H1 (cell line): ENCODE measurements at regions not wholly inside any gene's neighbourhood (a gene's known extent, or its start where the extent isn't known, plus 50 kb on each side); places are given as distances from the start of the nearest gene placed in this dataset.
A peak's percentile ranks its signal among the peaks of the same experiment; 100 is the strongest.

ENCODE experiments used
- CTCF ChIA-PET: fragments of 300-600 bp; sonication (Branson Sonifier 250); formaldehyde crosslinking; loops from one replicate; lab custom pipeline; 2021; ENCODE audit not compliant: partially characterized antibody; lab: Charles Lee
- POLR2A ChIA-PET: fragments of 300-600 bp; sonication (Branson Sonifier 250); formaldehyde crosslinking; loops from one replicate; lab custom pipeline; 2021; ENCODE audit warnings: inconsistent platforms; ENCODE audit not compliant: partially characterized antibody; lab: Charles Lee
- DNase-seq, 2 experiments: peaks; one replicate each; pipeline versions ENCODE4 v3.0.0 to v3.0.0-alpha.2; 2010 to 2022; ENCODE audit warnings: low spot score in 2 of 2, low read depth in 1 of 2, mixed read lengths in 1 of 2
- FAIRE-seq: peaks from 2 replicates; lab custom pipeline; 2011; peaks lifted over from hg19 to GRCh38; lab: Jason Lieb, UNC
- H2AFZ ChIP-seq: 2 replicates; pipeline ENCODE4 v1.8.1; 2012; ENCODE audit warnings: low read length, inconsistent platforms
- H2AK5ac ChIP-seq: 2 replicates; pipeline ENCODE4 v1.6.1; 2013; ENCODE audit warnings: low read depth, low read length
- H2BK120ac ChIP-seq: replicated peaks from 2 replicates; pipeline ENCODE3; 2013; ENCODE audit warnings: low read depth, low read length, inconsistent platforms
- H2BK12ac ChIP-seq: 2 replicates; pipeline ENCODE4 v1.6.1; 2013; ENCODE audit warnings: low read depth, low read length
- H2BK15ac ChIP-seq: 2 replicates; pipeline ENCODE4 v1.6.1; 2013; ENCODE audit warnings: low read length
- H2BK20ac ChIP-seq: 2 replicates; pipeline ENCODE4 v1.6.1; 2013; ENCODE audit warnings: low read length
- H2BK5ac ChIP-seq: 2 replicates; pipeline ENCODE4 v1.6.1; 2013; ENCODE audit warnings: low read depth, low read length
- H3K14ac ChIP-seq: 2 replicates; pipeline ENCODE4 v1.6.1; 2013; ENCODE audit warnings: inconsistent platforms; ENCODE audit not compliant: insufficient read length
- H3K18ac ChIP-seq: 2 replicates; pipeline ENCODE4 v1.6.1; 2013; ENCODE audit warnings: low read length; ENCODE audit errors: extremely low read depth
- H3K23ac ChIP-seq: 2 replicates; pipeline ENCODE4 v1.6.1; 2013; ENCODE audit warnings: inconsistent platforms; ENCODE audit not compliant: insufficient read length
- H3K23me2 ChIP-seq: 2 replicates; pipeline ENCODE4 v1.6.1; 2013; ENCODE audit warnings: low read depth, low read length
- H3K27ac ChIP-seq: 2 replicates; pipeline ENCODE4 v1.6.1; 2011; ENCODE audit warnings: low read depth, low read length, inconsistent platforms
- H3K27me3 ChIP-seq, 4 experiments: replicated peaks in 1 of 4; 1 replicate in 1 of 4; 2 replicates in 3 of 4; pipeline versions ENCODE4 v1.6.1 to v1.8.1; 2011 to 2013; ENCODE audit warnings: low read length in 3 of 4, mild to moderate bottlenecking in 3 of 4, inconsistent platforms in 2 of 4, mixed read lengths in 2 of 4, moderate library complexity in 1 of 4; ENCODE audit not compliant: control insufficient read depth in 3 of 4, insufficient read depth in 3 of 4; ENCODE audit errors: extremely low read depth in 1 of 4
- H3K36me3 ChIP-seq, 4 experiments: 2 replicates each; pipeline versions ENCODE4 v1.6.1 to v1.8.1; 2011 to 2013; ENCODE audit warnings: mild to moderate bottlenecking in 4 of 4, low read length in 3 of 4, moderate library complexity in 2 of 4, control low read depth in 1 of 4, inconsistent platforms in 1 of 4; ENCODE audit not compliant: insufficient read depth in 4 of 4, control insufficient read depth in 2 of 4
- H3K4ac ChIP-seq: replicated peaks from 2 replicates; pipeline ENCODE3; 2013; ENCODE audit warnings: low read length, low read depth, mixed read lengths, inconsistent platforms; ENCODE audit not compliant: insufficient read length
- H3K4me1 ChIP-seq, 4 experiments: replicated peaks in 1 of 4; 1 replicate in 1 of 4; 2 replicates in 3 of 4; pipeline versions ENCODE4 v1.6.1 to v1.8.1; 2011 to 2013; ENCODE audit warnings: low read length in 3 of 4, inconsistent platforms in 2 of 4, mixed read lengths in 1 of 4; ENCODE audit not compliant: insufficient read depth in 4 of 4, control insufficient read depth in 3 of 4
- H3K4me2 ChIP-seq, 2 experiments: 2 replicates each; pipeline versions ENCODE4 v1.6.1 to v1.8.1; 2011 to 2013; ENCODE audit warnings: low read depth in 2 of 2, low read length in 2 of 2, control low read depth in 1 of 2, inconsistent platforms in 1 of 2, mild to moderate bottlenecking in 1 of 2; ENCODE audit not compliant: insufficient read depth in 1 of 2
- H3K4me3 ChIP-seq, 4 experiments: fragments of 200-600, 300-600 bp in 1 of 4; sonication (generic), shearing (Covaris generic), sonication (Bioruptor Twin) in 1 of 4; 2 replicates each; pipeline versions ENCODE4 v1.5.1 to v1.8.1; 2011 to 2016; ENCODE audit warnings: low read length in 4 of 4, low read depth in 3 of 4, control low read depth in 2 of 4, inconsistent platforms in 2 of 4, mild to moderate bottlenecking in 2 of 4, mixed read lengths in 1 of 4, moderate library complexity in 1 of 4; ENCODE audit not compliant: insufficient read depth in 2 of 4; ENCODE audit errors: extremely low read depth in 1 of 4
- H3K56ac ChIP-seq: replicated peaks from 2 replicates; pipeline ENCODE3; 2013; ENCODE audit warnings: low read depth, mild to moderate bottlenecking, mixed read lengths, low read length, inconsistent platforms; ENCODE audit not compliant: insufficient read length
- H3K79me1 ChIP-seq: 2 replicates; pipeline ENCODE4 v1.6.1; 2013; ENCODE audit warnings: low read depth, low read length, control low read depth
- H3K79me2 ChIP-seq, 2 experiments: 2 replicates each; pipeline versions ENCODE4 v1.6.1 to v1.8.1; 2012 to 2013; ENCODE audit warnings: low read length in 2 of 2, mild to moderate bottlenecking in 2 of 2, inconsistent platforms in 1 of 2; ENCODE audit not compliant: insufficient read depth in 2 of 2, control insufficient read depth in 1 of 2
- H3K9ac ChIP-seq, 4 experiments: replicated peaks in 1 of 4; 1 replicate in 1 of 4; 2 replicates in 3 of 4; pipeline versions ENCODE4 v1.6.1 to v1.8.1; 2011 to 2013; ENCODE audit warnings: low read depth in 3 of 4, low read length in 3 of 4, control low read depth in 2 of 4, mild to moderate bottlenecking in 2 of 4, moderate library complexity in 2 of 4, inconsistent platforms in 1 of 4; ENCODE audit errors: extremely low read depth in 1 of 4
- H3K9me3 ChIP-seq, 2 experiments: 2 replicates each; pipeline versions ENCODE4 v1.6.1 to v1.8.1; 2012 to 2013; ENCODE audit warnings: mild to moderate bottlenecking in 2 of 2, moderate library complexity in 2 of 2, control low read depth in 1 of 2, inconsistent platforms in 1 of 2, low read depth in 1 of 2, low read length in 1 of 2, mixed read lengths in 1 of 2; ENCODE audit not compliant: insufficient read depth in 2 of 2
- H4K20me1 ChIP-seq, 2 experiments: replicated peaks in 1 of 2; 2 replicates each; pipeline versions ENCODE3 to v1.8.1; 2011 to 2013; ENCODE audit warnings: inconsistent platforms in 2 of 2, low read length in 2 of 2, mild to moderate bottlenecking in 1 of 2; ENCODE audit not compliant: insufficient read depth in 2 of 2, control insufficient read depth in 1 of 2
- H4K5ac ChIP-seq: 2 replicates; pipeline ENCODE4 v1.6.1; 2013; ENCODE audit warnings: low read length, low read depth, mixed read lengths, inconsistent platforms; ENCODE audit not compliant: insufficient read length
- H4K8ac ChIP-seq: 2 replicates; pipeline ENCODE4 v1.8.0; 2013; ENCODE audit warnings: mild to moderate bottlenecking, moderate library complexity, low read length, inconsistent platforms; ENCODE audit not compliant: insufficient read depth; ENCODE audit errors: extremely low read depth
- H4K91ac ChIP-seq: replicated peaks from 2 replicates; pipeline ENCODE3; 2013; ENCODE audit warnings: low read length, mixed read lengths, inconsistent platforms; ENCODE audit not compliant: insufficient read length
- PHF8 ChIP-seq: fragments of 200-600 bp; sonication (generic); conservative IDR thresholded peaks from 2 replicates; pipeline ENCODE4 v1.7.1; 2012; ENCODE audit warnings: low read depth, mild to moderate bottlenecking, inconsistent platforms, low read length, moderate library complexity
- RAD21 ChIP-seq, 2 experiments: IDR thresholded peaks in 1 of 2; conservative IDR thresholded peaks in 1 of 2; 2 replicates each; pipeline ENCODE4 v1.6.1; 2011; ENCODE audit warnings: low read depth in 2 of 2, low read length in 2 of 2, improper control_type of control experiment in 1 of 2, inconsistent platforms in 1 of 2, mild to moderate bottlenecking in 1 of 2, moderate library complexity in 1 of 2
- RXRA ChIP-seq: IDR thresholded peaks from 2 replicates; pipeline ENCODE4 v1.6.1; 2011; ENCODE audit warnings: low read depth, mild to moderate bottlenecking, low read length, moderate library complexity; ENCODE audit not compliant: insufficient read depth
- WGBS, 2 experiments: shearing (Covaris generic) in 1 of 2; methylation state at CpG; one replicate each; pipeline versions ENCODE4 v1.1.6 to v1.1.7; 2013 to 2015; ENCODE audit warnings: low lambda C conversion rate in 2 of 2, mixed read lengths in 2 of 2, inconsistent platforms in 1 of 2, low coverage in 1 of 2, missing lambda C conversion rate in 1 of 2; ENCODE audit not compliant: insufficient replicate concordance in 2 of 2, insufficient coverage in 1 of 2, insufficient read length in 1 of 2; ENCODE audit errors: extremely low coverage in 1 of 2, missing lambda C conversion rate in 1 of 2; 5-methylcytosine and 5-hydroxymethylcytosine counted together

DNA sequence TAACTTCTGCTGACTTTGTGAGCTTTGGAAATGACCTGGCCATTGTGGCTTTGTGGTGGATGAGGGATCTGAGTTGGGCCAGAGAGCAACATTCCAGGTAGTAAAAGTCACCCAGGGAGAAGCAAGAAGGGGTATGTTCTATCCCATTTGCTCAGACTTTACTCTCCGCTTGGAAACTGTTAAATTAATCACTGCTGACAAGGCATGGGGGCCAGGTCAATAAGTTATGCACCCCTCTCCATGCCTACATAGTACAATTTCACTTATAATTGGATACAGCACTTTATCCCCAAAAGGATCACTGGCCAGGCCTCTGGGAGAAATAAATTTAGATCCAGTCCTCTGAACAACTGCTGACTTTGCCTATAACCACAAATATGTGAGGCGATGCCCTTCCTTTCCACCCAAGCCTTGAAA lies 92.1 kb downstream of the RPRM start:
- Histone ChIP-seq H3K9ac (no peak overlapping the region), H3K27me3 (no peaks in the 10 kb centered on the region), H3K14ac (no peak overlapping the region), H4K5ac (no peak overlapping the region), H2BK120ac (no peak overlapping the region), H3K79me1 (no peaks in the 10 kb centered on the region), H2AK5ac (no peak overlapping the region), H3K4me3 (no peak overlapping the region), H4K91ac (no peak overlapping the region), H3K23ac (no peak overlapping the region), H4K20me1 (no peaks in the 10 kb centered on the region), H2BK12ac (no peak overlapping the region), H3K9me3 (no peaks in the 10 kb centered on the region), H2BK5ac (no peak overlapping the region), H3K27ac (no peak overlapping the region), H3K18ac (no peak overlapping the region), H3K79me2 (no peaks in the 10 kb centered on the region), H4K8ac (no peak overlapping the region), H3K56ac (no peak overlapping the region), H3K4me1 (peaks cover 0 to 7% (median 4%) of the 10 kb centered on the region in 4 experiments; a peak in 4 of 7 replicates), H3K36me3 (no peaks in the 10 kb centered on the region), H3K4ac (no peak overlapping the region), H2BK15ac (no peak overlapping the region), H2AFZ (0 out of 2 replicates have a peak overlapping the region, but pooled peaks have one; percentile 19), H2BK20ac (no peak overlapping the region), H3K23me2 (no peaks in the 10 kb centered on the region), H3K4me2 (no peak overlapping the region)
- no peak for TF ChIP-seq RAD21 (IDR thresholded peaks at IDR 0.05 in 1 of 2, conservative IDR thresholded peaks at IDR 0.05 in 1 of 2; ENCODE audit: low read depth in 2 of 2, low read length in 2 of 2)
- no peak for TF ChIP-seq RXRA
- no peak for TF ChIP-seq PHF8
- DNase-seq, result no peak
- 86% methylated on average over 2 of the region's 2 CpGs; no CpG with 5 or more reads in 1 of the 2 experiments for WGBS, 2 experiments
- CTCF ChIA-PET, result interaction anchor here (1.1 kb wide), 1 partner anchor 117 kb away, joined by 3 read pairs; no protein-coding TSS in a partner anchor
- POLR2A ChIA-PET, result no interaction called here
- no peak for FAIRE-seq
